ENCODE measurements at regions not wholly inside any gene's neighbourhood (a gene's known extent, or its start where the extent isn't known, plus 50 kb on each side); places are given as distances from the start of the nearest gene placed in this dataset.

GRCh38 chr21:31408301-31409088 is 64.4 kb upstream of the TIAM1 start:
- Mint-ChIP-seq H3K27ac (no peak overlapping the region), H3K4me3 (no peak overlapping the region), H3K9me3 (no peaks in the 10 kb centered on the region), H3K27me3 (no peaks in the 10 kb centered on the region), H3K4me1 (peaks cover 15% of the 10 kb centered on the region), H3K36me3 (ENCODE audit: low read depth) (no peaks in the 10 kb centered on the region)
- DNase-seq, result no peak
- intact Hi-C loops (cut with micrococcal nuclease), result no loop called here

GRCh38 chr21:31406510-31406909 is 62.4 kb upstream of the TIAM1 start:
- no peaks in the 10 kb centered on the region for H3K36me3 Mint-ChIP-seq (ENCODE audit: low read depth)
- no peak overlapping the region for H3K4me3 Mint-ChIP-seq
- no peaks in the 10 kb centered on the region for H3K27me3 Mint-ChIP-seq
- H3K27ac Mint-ChIP-seq, result no peak overlapping the region
- peaks cover 15% of the 10 kb centered on the region for H3K4me1 Mint-ChIP-seq
- DNase-seq, result no peak
- no peaks in the 10 kb centered on the region for H3K9me3 Mint-ChIP-seq
- intact Hi-C loops (cut with micrococcal nuclease), result no loop called here

- DNase-seq, result no peak
- peaks cover 15% of the 10 kb centered on the region for H3K4me1 Mint-ChIP-seq
- no peak overlapping the region for H3K4me3 Mint-ChIP-seq
- H3K36me3 Mint-ChIP-seq (ENCODE audit: low read depth), result no peaks in the 10 kb centered on the region
- peak overlapping the region; percentile 38 for H3K27ac Mint-ChIP-seq
- no peaks in the 10 kb centered on the region for H3K27me3 Mint-ChIP-seq
- intact Hi-C loops (cut with micrococcal nuclease), result no loop called here
- H3K9me3 Mint-ChIP-seq, result no peaks in the 10 kb centered on the region
Measured at GRCh38 chr21:31405604-31406003, 61.5 kb upstream of the TIAM1 start.

DNA sequence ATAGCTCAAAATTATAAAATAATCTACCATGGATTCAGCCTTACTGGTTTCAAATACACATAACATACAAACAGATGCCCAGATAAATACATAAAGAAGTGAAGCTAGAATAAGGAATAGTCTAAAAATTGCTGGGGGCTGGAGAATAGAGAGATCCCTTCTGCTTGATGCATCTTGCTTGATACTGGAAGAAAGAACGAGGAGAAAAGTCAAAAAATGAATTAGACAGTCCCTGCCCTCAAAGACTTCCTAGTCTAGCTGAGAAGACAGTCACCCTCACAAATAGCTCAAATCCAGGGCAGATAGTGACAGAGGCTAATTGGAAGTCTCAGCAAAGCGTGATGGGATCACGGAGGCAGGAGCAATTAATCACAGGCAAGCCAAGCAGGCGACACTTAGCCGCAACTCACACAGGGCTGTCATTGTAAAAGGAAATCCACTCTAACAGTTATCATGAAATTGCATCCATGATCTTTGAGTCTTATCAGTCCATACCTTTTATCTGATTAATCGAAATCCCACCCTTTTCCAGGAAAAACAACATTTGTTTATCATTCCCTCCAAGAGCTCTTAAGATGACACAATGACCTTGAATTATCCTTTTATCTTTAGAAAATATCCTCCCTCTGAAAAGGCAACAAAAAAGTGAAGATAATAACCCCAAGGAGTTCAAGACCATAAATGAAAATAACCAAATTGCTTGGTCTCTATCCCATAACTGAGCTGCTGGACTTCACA is 59.7 kb upstream of the TIAM1 start:
- peaks cover 19% of the 10 kb centered on the region for H3K4me1 Mint-ChIP-seq
- no peak overlapping the region for H3K27ac Mint-ChIP-seq
- no peaks in the 10 kb centered on the region for H3K9me3 Mint-ChIP-seq
- DNase-seq, result no peak
- no peaks in the 10 kb centered on the region for H3K36me3 Mint-ChIP-seq (ENCODE audit: low read depth)
- intact Hi-C loops (cut with micrococcal nuclease), result no loop called here
- no peak overlapping the region for H3K4me3 Mint-ChIP-seq
- no peaks in the 10 kb centered on the region for H3K27me3 Mint-ChIP-seq

DNA sequence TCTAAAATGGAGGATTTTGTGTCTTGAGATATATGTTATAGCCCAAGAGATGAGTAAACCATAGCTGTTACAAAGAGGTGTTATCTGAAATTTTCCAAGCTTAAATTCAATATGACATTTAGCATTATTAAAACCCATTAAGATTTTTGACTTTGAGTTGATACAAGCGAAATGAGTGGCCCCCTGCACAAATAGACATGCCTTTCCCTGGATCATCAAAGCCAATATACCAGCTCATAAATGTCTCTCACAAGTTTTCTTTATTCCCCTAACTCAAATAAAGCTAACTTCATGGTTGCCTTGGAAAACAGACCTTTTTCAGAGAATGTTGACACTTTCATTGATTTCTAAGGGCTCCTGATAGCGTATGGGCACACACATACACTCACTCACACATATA is 55.5 kb upstream of the TIAM1 start:
- intact Hi-C loops (cut with micrococcal nuclease), result loop anchor here (5.0 kb wide), 1 partner anchor 37 kb away; no protein-coding TSS in a partner anchor
- no peaks in the 10 kb centered on the region for H3K27me3 Mint-ChIP-seq
- peaks cover 28% of the 10 kb centered on the region for H3K4me1 Mint-ChIP-seq

GRCh38 chr21:31398574-31398973 is 54.5 kb upstream of the TIAM1 start:
- intact Hi-C loops (cut with micrococcal nuclease), result loop anchor here (5.0 kb wide), 1 partner anchor 36 kb away; no protein-coding TSS in a partner anchor
- H3K9me3 Mint-ChIP-seq, result no peaks in the 10 kb centered on the region
- DNase-seq, result no peak
- H3K27me3 Mint-ChIP-seq, result no peaks in the 10 kb centered on the region
- no peaks in the 10 kb centered on the region for H3K36me3 Mint-ChIP-seq (ENCODE audit: low read depth)
- H3K27ac Mint-ChIP-seq, result peak overlapping the region; percentile 64
- peaks cover 34% of the 10 kb centered on the region for H3K4me1 Mint-ChIP-seq
- H3K4me3 Mint-ChIP-seq, result peak overlapping the region; percentile 45

More for the DNA sequence above, 55.5 kb upstream of the TIAM1 start:
- H3K9me3 Mint-ChIP-seq, result no peaks in the 10 kb centered on the region
- H3K27ac Mint-ChIP-seq, result no peak overlapping the region
- no peak overlapping the region for H3K4me3 Mint-ChIP-seq
- H3K36me3 Mint-ChIP-seq (ENCODE audit: low read depth), result no peaks in the 10 kb centered on the region
- DNase-seq, result no peak

GRCh38 chr21:31397939-31398338 is 53.9 kb upstream of the TIAM1 start:
- Mint-ChIP-seq H3K27ac (peak overlapping the region; percentile 64), H3K36me3 (ENCODE audit: low read depth) (no peaks in the 10 kb centered on the region), H3K4me3 (peak overlapping the region; percentile 45), H3K9me3 (no peaks in the 10 kb centered on the region), H3K4me1 (peaks cover 37% of the 10 kb centered on the region), H3K27me3 (no peaks in the 10 kb centered on the region)
- DNase-seq, result peak; percentile 82
- intact Hi-C loops (cut with micrococcal nuclease), result loop anchor here (5.0 kb wide), 1 partner anchor 36 kb away; no protein-coding TSS in a partner anchor

DNA sequence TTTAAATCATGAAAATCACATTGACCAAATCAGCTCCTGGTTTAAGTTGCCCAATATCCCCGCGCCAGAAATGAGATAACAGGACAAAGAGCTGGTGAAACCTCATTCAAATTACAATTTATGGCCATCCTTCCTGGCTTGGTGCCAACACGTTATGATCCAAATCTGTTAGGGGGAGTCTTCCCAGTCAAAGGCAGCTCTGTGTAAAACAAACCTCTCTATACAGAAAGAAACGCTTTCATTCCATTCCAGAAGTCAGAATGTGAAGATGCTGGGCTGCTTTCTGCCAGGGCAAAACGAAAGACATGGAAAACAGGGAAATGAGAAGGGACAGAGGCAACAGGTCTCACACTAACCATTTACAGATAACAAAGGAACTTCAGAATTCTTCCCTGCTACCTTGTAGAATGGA is 53.5 kb upstream of the TIAM1 start:
- Mint-ChIP-seq H3K9me3 (no peaks in the 10 kb centered on the region), H3K4me3 (no peak overlapping the region), H3K4me1 (peaks cover 37% of the 10 kb centered on the region), H3K27ac (no peak overlapping the region), H3K36me3 (ENCODE audit: low read depth) (no peaks in the 10 kb centered on the region), H3K27me3 (no peaks in the 10 kb centered on the region)
- DNase-seq, result no peak
- intact Hi-C loops (cut with micrococcal nuclease), result loop anchor here (5.0 kb wide), 1 partner anchor 35 kb away; no protein-coding TSS in a partner anchor

DNA sequence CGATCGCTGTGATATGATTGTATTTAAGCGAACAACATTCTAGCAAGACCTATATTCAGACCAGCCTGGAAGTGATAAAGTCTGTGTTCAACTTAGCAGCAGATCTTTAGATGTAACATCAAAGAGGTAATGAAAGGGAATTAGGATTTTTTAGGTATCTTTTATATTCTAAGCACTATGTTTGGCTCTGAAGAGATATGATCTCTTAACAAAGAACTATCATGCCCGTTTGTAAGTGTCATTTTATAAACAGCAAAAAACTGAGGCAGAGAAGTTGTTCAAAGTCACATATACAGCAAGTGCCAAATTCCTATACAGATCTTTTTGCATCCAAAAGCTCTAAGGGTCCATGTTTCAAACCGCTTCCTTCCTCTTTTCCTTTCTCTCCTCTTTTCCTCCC is 53.0 kb upstream of the TIAM1 start:
- Mint-ChIP-seq H3K9me3 (no peaks in the 10 kb centered on the region), H3K4me1 (peaks cover 36% of the 10 kb centered on the region), H3K4me3 (no peak overlapping the region), H3K27me3 (no peaks in the 10 kb centered on the region), H3K27ac (no peak overlapping the region), H3K36me3 (ENCODE audit: low read depth) (no peaks in the 10 kb centered on the region)
- intact Hi-C loops (cut with micrococcal nuclease), result loop anchor here (5.0 kb wide), 1 partner anchor 35 kb away; no protein-coding TSS in a partner anchor
- no peak for DNase-seq

GRCh38 chr21:31396399-31396798 is 52.3 kb upstream of the TIAM1 start:
- no peak overlapping the region for H3K27ac Mint-ChIP-seq
- intact Hi-C loops (cut with micrococcal nuclease), result loop anchor here (5.0 kb wide), 1 partner anchor 34 kb away; no protein-coding TSS in a partner anchor
- H3K4me3 Mint-ChIP-seq, result no peak overlapping the region
- H3K9me3 Mint-ChIP-seq, result no peaks in the 10 kb centered on the region
- DNase-seq, result no peak
- no peaks in the 10 kb centered on the region for H3K36me3 Mint-ChIP-seq (ENCODE audit: low read depth)
- no peaks in the 10 kb centered on the region for H3K27me3 Mint-ChIP-seq
- peaks cover 36% of the 10 kb centered on the region for H3K4me1 Mint-ChIP-seq

GRCh38 chr21:31395791-31396190 is 51.7 kb upstream of the TIAM1 start:
- H3K27me3 Mint-ChIP-seq, result no peaks in the 10 kb centered on the region
- H3K4me1 Mint-ChIP-seq, result peaks cover 36% of the 10 kb centered on the region
- no peak overlapping the region for H3K4me3 Mint-ChIP-seq
- no peaks in the 10 kb centered on the region for H3K9me3 Mint-ChIP-seq
- no peaks in the 10 kb centered on the region for H3K36me3 Mint-ChIP-seq (ENCODE audit: low read depth)
- DNase-seq, result no peak
- H3K27ac Mint-ChIP-seq, result no peak overlapping the region
- intact Hi-C loops (cut with micrococcal nuclease), result loop anchor here (5.0 kb wide), 1 partner anchor 33 kb away; no protein-coding TSS in a partner anchor

- intact Hi-C loops (cut with micrococcal nuclease), result loop anchor here (5.0 kb wide), 1 partner anchor 33 kb away; no protein-coding TSS in a partner anchor
- peaks cover 2% of the 10 kb centered on the region for H3K27me3 Mint-ChIP-seq
- no peaks in the 10 kb centered on the region for H3K9me3 Mint-ChIP-seq
- no peak overlapping the region for H3K27ac Mint-ChIP-seq
- no peak for DNase-seq
- peaks cover 38% of the 10 kb centered on the region for H3K4me1 Mint-ChIP-seq
- no peaks in the 10 kb centered on the region for H3K36me3 Mint-ChIP-seq (ENCODE audit: low read depth)
- H3K4me3 Mint-ChIP-seq, result no peak overlapping the region
Measured at GRCh38 chr21:31395268-31395667, 51.2 kb upstream of the TIAM1 start.

DNA sequence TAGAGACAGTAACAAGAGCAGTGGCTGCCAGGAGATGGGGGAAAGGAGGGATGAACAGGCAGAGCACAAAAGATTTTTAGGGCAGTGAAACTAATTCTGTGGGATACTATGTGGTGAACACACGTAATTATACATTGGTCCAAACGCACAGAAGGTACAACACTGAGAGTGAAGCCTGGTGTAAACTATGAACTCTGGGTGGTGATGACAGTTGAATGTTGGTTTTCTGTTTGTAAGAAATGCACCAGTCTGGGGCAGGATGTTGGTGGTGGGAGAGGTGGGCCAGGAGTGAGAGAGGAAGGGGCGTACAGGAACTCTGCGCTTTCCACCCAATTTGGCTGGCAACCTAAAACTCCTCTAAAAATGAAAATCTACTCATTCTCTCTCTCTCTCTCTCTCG is 50.2 kb upstream of the TIAM1 start:
- H3K27me3 Mint-ChIP-seq, result peaks cover 2% of the 10 kb centered on the region
- H3K27ac Mint-ChIP-seq, result peak overlapping the region; percentile 3
- peaks cover 34% of the 10 kb centered on the region for H3K4me1 Mint-ChIP-seq
- no peak overlapping the region for H3K4me3 Mint-ChIP-seq
- no peaks in the 10 kb centered on the region for H3K9me3 Mint-ChIP-seq
- H3K36me3 Mint-ChIP-seq (ENCODE audit: low read depth), result no peaks in the 10 kb centered on the region
- DNase-seq, result peak; percentile 61
- intact Hi-C loops (cut with micrococcal nuclease), result no loop called here

Measured in activated CD4-positive, alpha-beta T cell treated with anti-CD3 and anti-CD28 coated beads, Interleukin-2, amount 10 ng/mL, durations not matched to agents 24 days and 14 days (primary cell).